H1 (cell line): ENCODE measurements at regions not wholly inside any gene's neighbourhood (a gene's known extent, or its start where the extent isn't known, plus 50 kb on each side); places are given as distances from the start of the nearest gene placed in this dataset.

ENCODE experiments used
- ATF2 ChIP-seq: IDR thresholded peaks from 2 replicates; pipeline ENCODE4 v1.6.1; 2012; ENCODE audit warnings: low read length, inconsistent platforms
- BACH1 ChIP-seq: IDR thresholded peaks from 2 replicates; pipeline ENCODE4 v1.6.1; 2012; ENCODE audit warnings: low read length, improper control_type of control experiment
- CBX8 ChIP-seq: fragments of 300-800, 300-1000 bp; sonication (generic); IDR thresholded peaks from 2 replicates; pipeline ENCODE4 v1.7.1; 2016; ENCODE audit warnings: low read depth, low read length, borderline replicate concordance
- EZH2 ChIP-seq: fragments of 200-600 bp; sonication (generic); IDR thresholded peaks from 2 replicates; pipeline ENCODE4 v1.7.1; 2012; ENCODE audit warnings: low read depth, mild to moderate bottlenecking, moderate library complexity, low read length, inconsistent platforms; ENCODE audit not compliant: severe bottlenecking
- KDM4A ChIP-seq: IDR thresholded peaks from one replicate; pipeline ENCODE4 v1.7.1; 2012; ENCODE audit warnings: low read depth, mild to moderate bottlenecking, moderate library complexity, low read length, inconsistent platforms; ENCODE audit not compliant: severe bottlenecking
- MAX ChIP-seq: IDR thresholded peaks from 2 replicates; pipeline ENCODE4 v1.6.1; 2012; ENCODE audit warnings: inconsistent platforms
- RBBP5 ChIP-seq: IDR thresholded peaks from 2 replicates; pipeline ENCODE4 v1.7.1; 2012; ENCODE audit warnings: low read depth, mild to moderate bottlenecking, inconsistent platforms, low read length, moderate library complexity, borderline replicate concordance
- SIX5 ChIP-seq: IDR thresholded peaks from 2 replicates; pipeline ENCODE4 v1.6.1; 2011; ENCODE audit warnings: mild to moderate bottlenecking, low read depth, low read length

GRCh38 chr3:81315030-81315429 lies 446.4 kb downstream of the GBE1 start (continued):
- TF ChIP-seq ATF2 (no peak), SIX5 (no peak), MAX (no peak), CBX8 (no peak), EZH2 (no peak), KDM4A (no peak), RBBP5 (no peak), BACH1 (no peak)
